GM18861 (cell line): ENCODE measurements at regions not wholly inside any gene's neighbourhood (a gene's known extent, or its start where the extent isn't known, plus 50 kb on each side); places are given as distances from the start of the nearest gene placed in this dataset.

Experiments used
- ATAC-seq: cut with Tn5 transposase; IDR thresholded peaks from one replicate; pipeline ENCODE4 v1.9.1; 2021; ENCODE audit not compliant: unreplicated experiment

DNA sequence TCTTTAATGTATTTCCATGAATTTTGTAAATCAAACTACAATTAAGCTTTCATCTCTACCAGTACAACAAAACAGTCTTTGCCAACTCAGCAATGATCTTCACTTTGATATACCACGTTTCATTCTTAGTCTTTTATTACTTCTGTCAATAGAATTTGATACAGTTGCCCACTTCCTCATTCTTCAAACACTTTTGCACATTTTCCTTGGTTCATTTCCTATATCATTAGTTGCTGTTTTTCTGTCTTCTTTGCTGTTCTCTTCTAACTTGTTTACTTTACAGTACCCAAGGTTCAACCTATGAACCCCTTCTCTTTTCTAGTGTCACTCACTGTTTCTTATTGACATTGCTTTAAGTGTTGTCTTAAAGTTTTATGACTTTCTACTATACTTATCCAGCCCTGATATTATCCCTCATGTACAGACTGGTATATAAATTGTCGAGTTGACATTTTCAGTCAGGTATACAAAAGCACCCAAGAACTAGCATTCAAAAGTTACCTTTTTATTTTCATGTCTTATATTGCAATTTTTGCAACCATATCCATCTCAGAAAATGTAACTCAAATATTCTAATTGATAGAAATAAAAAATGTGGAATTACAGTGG lies 903.1 kb downstream of the NSUN3 start:
- no peak for ATAC-seq

- no peak for ATAC-seq
These were observed 904.3 kb downstream of the NSUN3 start for GRCh38 chr3:94967196-94967595.

DNA sequence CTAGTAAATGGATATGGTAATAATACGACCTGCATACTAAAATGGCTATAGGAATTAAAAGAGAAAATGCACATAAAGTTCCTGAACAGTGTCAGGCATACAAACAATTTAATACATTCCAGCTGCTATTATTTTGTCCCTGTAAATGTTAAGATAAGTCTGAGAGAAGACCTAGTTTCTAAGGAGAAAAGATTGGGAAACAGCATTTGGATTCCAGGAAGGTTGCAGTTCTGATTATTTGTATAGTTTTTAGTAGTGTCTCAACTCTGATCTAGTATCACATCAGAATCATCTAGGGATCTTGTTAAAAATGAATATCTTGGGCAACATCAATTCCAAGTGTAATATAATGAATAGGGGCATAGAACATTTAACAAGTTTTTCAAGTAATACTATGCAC lies 905.7 kb downstream of the NSUN3 start:
- ATAC-seq, result no peak

GRCh38 chr3:94972066-94972465 lies 909.2 kb downstream of the NSUN3 start:
- ATAC-seq, result no peak

DNA sequence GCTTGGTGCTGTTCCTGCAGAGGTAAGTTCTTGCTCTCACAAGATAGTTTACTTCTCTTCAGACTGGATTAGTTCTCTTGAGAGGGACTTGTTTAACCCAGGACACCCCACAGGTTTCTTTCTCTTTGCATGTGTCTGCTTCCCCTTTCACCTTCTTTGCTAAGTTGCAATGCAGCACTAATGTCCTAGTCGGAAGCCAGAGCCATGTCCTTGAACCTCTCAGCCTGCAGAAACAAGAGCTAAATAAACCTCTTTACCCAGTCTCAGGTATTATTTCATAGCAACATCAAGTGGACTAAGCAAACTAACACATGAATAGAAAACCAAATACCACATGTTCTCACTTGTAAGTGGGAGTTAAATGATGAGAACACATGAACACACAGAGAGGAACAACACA lies 915.2 kb downstream of the NSUN3 start:
- no peak for ATAC-seq

- no peak for ATAC-seq
These were observed 922.9 kb downstream of the NSUN3 start for GRCh38 chr3:94985778-94986177.

DNA sequence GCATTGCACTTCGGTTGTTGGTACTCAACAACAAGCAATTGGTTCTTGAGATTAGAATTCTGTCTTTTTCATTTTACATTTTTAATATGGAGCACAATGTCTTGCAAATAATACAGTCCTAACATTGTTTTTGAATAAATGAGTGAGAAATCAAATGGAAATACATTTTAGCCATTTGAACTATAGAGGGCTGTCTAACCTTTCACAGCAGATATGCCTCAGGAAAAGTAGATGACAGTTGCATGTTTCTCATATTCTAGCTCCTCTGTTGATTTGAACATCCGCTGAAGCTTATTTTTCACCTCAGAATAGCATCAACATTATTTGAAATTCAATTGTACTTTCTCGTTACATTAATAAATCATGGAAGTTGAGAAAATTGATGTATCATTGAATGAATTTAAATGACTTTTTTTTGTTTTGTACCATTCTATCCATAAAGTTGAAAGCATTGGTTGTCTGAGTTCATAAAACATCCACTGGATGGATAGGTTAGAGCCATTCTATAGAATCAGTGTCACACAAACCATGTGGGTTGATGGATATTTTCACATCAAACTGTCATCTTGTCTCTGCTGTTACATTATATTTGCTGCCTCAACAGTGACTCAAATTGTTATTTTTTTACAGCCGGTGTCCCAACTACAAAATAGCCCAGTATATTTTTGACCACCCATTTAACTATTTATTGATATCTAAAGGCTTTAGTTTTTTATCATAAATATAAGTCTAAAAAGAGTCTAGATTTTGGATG lies 928.3 kb downstream of the NSUN3 start:
- ATAC-seq, result no peak

GRCh38 chr3:94996743-94997142 lies 933.9 kb downstream of the NSUN3 start:
- ATAC-seq, result no peak

DNA sequence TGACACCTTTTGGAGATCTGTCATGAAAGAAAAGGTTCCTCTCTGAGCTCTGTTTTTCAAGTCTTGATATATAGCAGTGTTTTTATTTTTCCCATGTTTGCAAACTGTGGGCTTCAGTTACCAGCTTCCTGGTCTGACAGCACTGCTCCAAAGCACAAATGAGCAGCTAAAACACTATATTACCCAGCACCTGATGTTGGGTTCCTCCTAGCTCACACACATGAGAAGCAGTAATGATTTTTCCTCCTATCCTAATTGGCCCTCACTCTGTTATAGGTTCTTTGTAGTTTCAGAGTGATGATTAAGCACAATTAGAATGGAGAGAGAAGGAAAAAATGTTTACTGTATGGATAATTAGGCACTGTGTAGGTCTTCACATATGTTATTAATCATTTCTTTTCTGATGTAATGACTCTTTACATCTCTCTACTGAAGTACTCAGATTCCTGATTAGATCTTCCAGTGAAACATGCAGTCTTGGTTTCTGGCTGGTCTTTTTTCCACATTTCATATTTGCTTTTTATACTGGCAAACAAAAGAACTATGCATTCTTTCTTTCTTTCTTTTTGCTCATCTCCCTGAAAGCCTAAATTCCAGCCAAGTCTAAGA lies 939.7 kb downstream of the NSUN3 start:
- ATAC-seq, result no peak

DNA sequence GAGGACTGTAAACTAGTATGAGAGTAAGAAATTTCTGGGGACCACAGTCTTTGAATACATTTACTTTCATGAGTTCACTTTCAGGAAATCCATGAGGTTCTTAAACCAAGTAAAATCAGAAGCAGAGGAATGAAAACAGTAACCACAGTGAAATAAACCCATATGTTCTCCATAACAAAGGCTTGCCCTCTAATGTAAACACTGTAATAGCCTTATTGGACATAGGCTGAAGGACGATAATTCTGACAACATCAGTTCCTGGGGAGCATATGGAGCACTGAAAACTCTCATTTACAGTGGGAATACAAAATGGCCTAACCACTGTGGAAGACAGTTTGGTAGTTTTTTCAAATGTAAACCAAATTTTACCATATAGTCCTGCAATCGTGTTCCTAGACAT lies 965.8 kb downstream of the NSUN3 start:
- no peak for ATAC-seq

DNA sequence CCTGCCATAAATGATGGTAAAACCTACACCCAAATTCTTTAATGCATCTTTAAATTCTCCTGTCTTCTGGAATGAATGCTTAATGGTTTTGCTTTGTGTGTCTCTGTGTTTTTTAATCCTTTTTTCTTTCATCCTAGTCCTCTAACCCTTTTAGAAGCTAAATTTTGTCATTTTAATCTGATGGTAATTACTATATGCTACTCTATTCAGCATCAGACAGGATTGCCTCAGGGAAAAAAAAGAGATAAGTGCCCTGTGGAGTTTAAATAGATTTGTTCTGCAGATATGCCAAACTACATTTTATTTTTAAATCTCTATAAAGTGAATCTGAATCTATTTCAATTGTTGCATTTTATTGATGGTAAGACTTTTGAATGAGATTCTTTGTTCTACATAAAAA lies 966.8 kb downstream of the NSUN3 start:
- no peak for ATAC-seq

- ATAC-seq, result no peak
These were observed 973.7 kb downstream of the NSUN3 start for GRCh38 chr3:95036526-95037021.

GRCh38 chr3:95037097-95037496 lies 974.2 kb downstream of the NSUN3 start:
- no peak for ATAC-seq

DNA sequence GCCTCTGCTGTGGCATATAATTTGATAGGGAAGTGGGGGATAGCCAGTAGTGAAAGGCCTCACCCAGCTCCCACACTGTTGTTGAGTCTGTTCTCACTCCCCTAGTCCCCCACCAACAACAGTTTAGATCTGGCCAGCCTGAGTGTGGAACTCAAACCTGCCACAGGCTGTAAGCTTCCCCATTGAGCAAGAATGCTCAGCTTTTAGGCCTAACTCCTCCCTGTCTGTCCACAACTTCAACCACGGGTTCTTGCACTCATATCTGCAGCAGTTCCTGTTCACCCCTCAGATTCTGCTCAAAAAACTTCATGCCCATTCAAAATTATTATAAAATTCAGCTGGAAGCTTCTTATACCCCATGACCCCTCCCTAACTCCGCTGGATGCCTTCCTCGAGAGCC lies 975.1 kb downstream of the NSUN3 start:
- ATAC-seq, result no peak

- ATAC-seq, result no peak
These were observed 981.2 kb downstream of the NSUN3 start for GRCh38 chr3:95044101-95044500.

GRCh38 chr3:95048564-95048963 lies 985.7 kb downstream of the NSUN3 start:
- ATAC-seq, result no peak

DNA sequence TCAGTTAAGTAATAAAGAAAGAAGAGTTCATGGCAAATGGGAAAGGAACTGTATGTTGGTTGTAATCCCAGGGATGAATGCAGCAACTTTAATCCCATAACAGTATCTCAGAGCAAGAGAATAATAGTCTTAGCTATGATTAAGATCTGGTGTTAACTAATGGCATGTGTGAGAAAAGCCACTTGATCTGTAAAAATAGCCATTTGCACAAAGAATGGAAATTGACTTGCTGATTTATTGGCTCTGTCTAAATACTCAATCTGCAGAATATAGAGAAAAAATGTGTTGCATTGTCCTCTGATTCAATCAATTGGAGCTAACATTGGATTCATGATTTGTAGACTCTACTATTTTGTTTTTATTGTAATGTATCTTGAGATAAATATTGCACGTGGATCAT lies 987.0 kb downstream of the NSUN3 start:
- no peak for ATAC-seq

GRCh38 chr3:95055288-95055687 lies 992.4 kb downstream of the NSUN3 start:
- no peak for ATAC-seq

DNA sequence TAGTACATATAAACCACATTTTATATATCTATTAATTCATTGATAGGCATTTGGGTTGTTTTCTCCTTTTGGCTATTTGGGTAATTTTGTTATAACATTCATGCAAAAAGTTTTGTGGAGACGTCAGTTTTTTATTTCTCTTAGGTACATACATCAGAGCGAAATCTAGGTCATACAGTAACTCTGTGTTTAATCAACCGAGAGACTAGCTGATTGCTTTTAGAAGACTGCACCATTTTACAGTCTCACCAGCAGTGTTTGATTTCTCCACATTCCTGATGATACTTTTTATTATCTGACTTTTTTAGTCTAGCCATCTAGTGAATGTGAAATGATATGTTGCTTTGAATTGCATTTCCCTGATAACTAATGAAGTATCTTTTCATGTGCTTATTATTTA lies 1019.3 kb downstream of the NSUN3 start:
- ATAC-seq, result no peak

GRCh38 chr3:95084738-95085137 lies 1021.9 kb downstream of the NSUN3 start:
- ATAC-seq, result no peak

DNA sequence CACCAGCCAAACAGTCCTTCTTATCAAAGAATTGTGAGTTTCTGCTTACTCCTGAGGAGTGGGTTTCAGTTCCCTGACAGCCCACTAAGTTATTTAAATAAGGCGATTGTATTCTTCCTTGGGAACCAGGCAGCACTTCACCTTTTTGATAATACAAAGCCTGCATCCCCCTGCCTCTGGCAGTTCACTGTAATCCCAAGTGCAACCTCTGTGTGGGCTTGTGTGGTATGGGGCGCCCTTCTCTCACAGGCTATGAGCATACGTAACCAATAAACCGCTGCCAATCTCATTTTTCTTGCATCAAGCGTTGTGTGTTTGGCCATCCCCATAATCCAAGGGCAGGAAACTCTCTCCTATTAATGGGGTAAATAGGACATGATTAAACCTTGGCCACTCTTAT lies 1025.6 kb downstream of the NSUN3 start:
- no peak for ATAC-seq

- ATAC-seq, result no peak
These were observed 1034.6 kb downstream of the NSUN3 start for GRCh38 chr3:95097493-95097892.
